GM23338 (cell line): ENCODE measurements at regions not wholly inside any gene's neighbourhood (a gene's known extent, or its start where the extent isn't known, plus 50 kb on each side); places are given as distances from the start of the nearest gene placed in this dataset.

Source experiments
- ATAC-seq: fragments of 200-7000 bp; cut with Tn5 transposase; 3 replicates; pipeline ENCODE4 v1.9.1; 2020
- DNase-seq: peaks from one replicate; pipeline ENCODE4 v3.0.0-alpha.2; 2015; ENCODE audit warnings: low spot score
- H2AFZ ChIP-seq: fragments of 200-600 bp; sonication (generic); 2 replicates; pipeline ENCODE4 v1.8.0; 2016; ENCODE audit warnings: antibody characterized with exemption, mild to moderate bottlenecking, moderate library complexity
- H3F3A ChIP-seq: fragments of 200-600 bp; sonication (generic); replicated peaks from 2 replicates; pipeline ENCODE4 v1.8.0; 2017; ENCODE audit warnings: antibody characterized with exemption, mixed run types, low read depth
- H3K27ac ChIP-seq: fragments of 200-600 bp; sonication (generic); 2 replicates; pipeline ENCODE4 v1.6.1; 2016; ENCODE audit warnings: low read depth
- H3K27me3 ChIP-seq: fragments of 200-600 bp; sonication (generic); 2 replicates; pipeline ENCODE4 v1.8.0; 2016; ENCODE audit warnings: mild to moderate bottlenecking, mixed run types, moderate library complexity; ENCODE audit not compliant: insufficient read depth
- H3K36me3 ChIP-seq: fragments of 200-600 bp; sonication (generic); 2 replicates; pipeline ENCODE4 v1.8.0; 2016; ENCODE audit warnings: mild to moderate bottlenecking; ENCODE audit not compliant: insufficient read depth
- H3K4me1 ChIP-seq: fragments of 200-600 bp; sonication (generic); 2 replicates; pipeline ENCODE4 v1.8.0; 2016; ENCODE audit warnings: mild to moderate bottlenecking, moderate library complexity; ENCODE audit not compliant: insufficient read depth
- H3K4me2 ChIP-seq: fragments of 200-600 bp; sonication (generic); 2 replicates; pipeline ENCODE4 v1.7.1; 2017; ENCODE audit warnings: mixed run types
- H3K4me3 ChIP-seq: fragments of 200-600 bp; sonication (generic); 2 replicates; pipeline ENCODE4 v1.6.1; 2016; ENCODE audit warnings: mixed run types
- H3K79me2 ChIP-seq: fragments of 200-600 bp; sonication (generic); replicated peaks from 2 replicates; pipeline ENCODE4 v1.8.0; 2017; ENCODE audit warnings: mild to moderate bottlenecking; ENCODE audit not compliant: insufficient read depth
- H3K9me2 ChIP-seq: fragments of 200-600 bp; sonication (generic); 2 replicates; pipeline ENCODE4 v1.8.0; 2017; ENCODE audit not compliant: insufficient read depth
- H4K20me1 ChIP-seq: fragments of 200-600 bp; sonication (generic); replicated peaks from 2 replicates; pipeline ENCODE4 v1.8.0; 2017; ENCODE audit warnings: mild to moderate bottlenecking; ENCODE audit not compliant: insufficient read depth
- H3K27ac Mint-ChIP-seq: 2 replicates; pipeline ENCODE4 v1.8.0; 2020; ENCODE audit warnings: inconsistent platforms, mild to moderate bottlenecking, moderate library complexity, mixed read lengths
- H3K27me3 Mint-ChIP-seq: 3 replicates; pipeline ENCODE4 v1.8.0; 2022; ENCODE audit warnings: low read depth, mild to moderate bottlenecking, moderate library complexity, mixed read lengths, inconsistent platforms; ENCODE audit not compliant: insufficient read depth, poor library complexity
- H3K36me3 Mint-ChIP-seq: 3 replicates; pipeline ENCODE4 v1.8.0; 2021; ENCODE audit warnings: low read depth, mild to moderate bottlenecking, inconsistent platforms, moderate library complexity, mixed read lengths
- H3K4me1 Mint-ChIP-seq: 3 replicates; pipeline ENCODE4 v1.8.0; 2020; ENCODE audit warnings: mild to moderate bottlenecking, inconsistent platforms, mixed read lengths
- H3K4me3 Mint-ChIP-seq: 3 replicates; pipeline ENCODE4 v1.8.0; 2021; ENCODE audit warnings: moderate library complexity, mild to moderate bottlenecking, inconsistent platforms, mixed read lengths
- H3K9me3 Mint-ChIP-seq: 3 replicates; pipeline ENCODE4 v1.8.0; 2020; ENCODE audit warnings: moderate library complexity, mild to moderate bottlenecking, inconsistent platforms, mixed read lengths
- CTCF ChIP-seq, 2 experiments: fragments of 200-600 bp in 1 of 2; sonication (generic) in 1 of 2; conservative IDR thresholded peaks; 2 replicates each; pipeline versions ENCODE4 v1.5.1 to v1.6.1; 2016 to 2017; ENCODE audit warnings: antibody characterized with exemption in 2 of 2, low read depth in 2 of 2, mild to moderate bottlenecking in 2 of 2, moderate library complexity in 1 of 2
- ETS1 ChIP-seq: IDR thresholded peaks from 2 replicates; pipeline ENCODE4 v1.6.1; 2016; ENCODE audit warnings: antibody characterized with exemption
- EZH2 ChIP-seq: fragments of 200-600 bp; sonication (generic); IDR thresholded peaks from one replicate; pipeline ENCODE4 v1.8.0; 2017; ENCODE audit warnings: antibody characterized with exemption, mild to moderate bottlenecking, low read depth; ENCODE audit not compliant: unreplicated experiment
- EZH2phosphoT487 ChIP-seq: fragments of 200-600 bp; sonication (generic); IDR thresholded peaks from one replicate; pipeline ENCODE4 v1.8.1; 2018; ENCODE audit warnings: antibody characterized with exemption; ENCODE audit not compliant: unreplicated experiment
- NANOG ChIP-seq: IDR thresholded peaks from 2 replicates; pipeline ENCODE4 v1.6.1; 2016; ENCODE audit warnings: antibody characterized with exemption, borderline replicate concordance
- STAT1 ChIP-seq: IDR thresholded peaks from one replicate; pipeline ENCODE4 v1.6.1; 2016; ENCODE audit warnings: antibody characterized with exemption; ENCODE audit not compliant: unreplicated experiment
- ZNF462 ChIP-seq: fragments of 250-450 bp; sonication (Bioruptor Pico); IDR thresholded peaks from 2 replicates; pipeline ENCODE4 v1.5.0; 2020; ENCODE audit warnings: mild to moderate bottlenecking, moderate library complexity

- TF ChIP-seq ZNF462 (CRISPR knock-in tag): no peak
- TF ChIP-seq EZH2: no peak
Measured at GRCh38 chr5:40191150-40191549, 488.6 kb upstream of the PTGER4 start (continued).

GRCh38 chr5:40172721-40173120 is 507.0 kb upstream of the PTGER4 start:
- Histone ChIP-seq H3K9me2 (peaks cover 9% of the 10 kb centered on the region; the same call in 1 of the 2 replicates), H3K27me3 (no peaks in the 10 kb centered on the region), H3K4me1 (no peaks in the 10 kb centered on the region), H3K27ac (no peak overlapping the region), H3K4me3 (no peak overlapping the region), H3F3A (no peaks in the 10 kb centered on the region), H3K36me3 (no peaks in the 10 kb centered on the region), H3K4me2 (no peak overlapping the region), H3K79me2 (no peaks in the 10 kb centered on the region), H4K20me1 (no peaks in the 10 kb centered on the region), H2AFZ (no peak overlapping the region)
- Mint-ChIP-seq H3K9me3 (peaks cover 51% of the 10 kb centered on the region), H3K36me3 (peaks cover 28% of the 10 kb centered on the region), H3K4me3 (no peak overlapping the region), H3K27me3 (no peaks in the 10 kb centered on the region), H3K4me1 (no peaks in the 10 kb centered on the region), H3K27ac (no peak overlapping the region)
- no peak for DNase-seq
- ATAC-seq: no peak
- no peak for TF ChIP-seq CTCF (conservative IDR thresholded peaks at IDR 0.05; ENCODE audit: low read depth in 2 of 2)
- no peak for TF ChIP-seq ZNF462 (CRISPR knock-in tag)
- TF ChIP-seq ETS1: no peak
- TF ChIP-seq NANOG: no peak
- no peak for TF ChIP-seq EZH2phosphoT487
- no peak for TF ChIP-seq STAT1
